NCI-H748 (cell line): ENCODE measurements at regions not wholly inside any gene's neighbourhood (a gene's known extent, or its start where the extent isn't known, plus 50 kb on each side); places are given as distances from the start of the nearest gene placed in this dataset.
"Not testable (repeated sequence)": the region's sequence is repeated elsewhere in the genome, so short reads cannot be mapped to it uniquely, and the experiment has no call there.

ENCODE experiments used
- DNase-seq: peaks from one replicate; lab custom pipeline; 2025; ENCODE audit not compliant: unreplicated experiment; lab: John Stamatoyannopoulos, UW

DNA sequence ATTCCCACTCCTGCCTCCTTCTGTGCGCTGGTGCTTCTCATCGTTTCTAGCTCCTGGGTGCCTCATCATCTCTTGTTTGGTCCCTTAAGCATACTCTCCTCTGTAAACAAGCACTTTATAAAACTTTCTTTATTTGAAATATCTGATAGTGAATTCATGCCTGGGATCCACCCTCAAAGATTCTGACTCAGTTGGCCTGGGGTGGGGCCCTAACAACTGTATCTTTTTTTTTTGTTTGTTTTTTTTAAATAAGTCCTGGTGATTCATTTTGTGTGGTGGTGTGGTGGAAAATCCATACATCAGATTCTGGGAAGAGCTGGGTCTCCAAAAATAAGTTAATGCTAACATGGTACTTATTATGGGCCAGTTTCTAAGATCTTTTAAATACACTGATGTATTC, 678.3 kb downstream of the TOX3 start:
- DNase-seq = no peak

DNA sequence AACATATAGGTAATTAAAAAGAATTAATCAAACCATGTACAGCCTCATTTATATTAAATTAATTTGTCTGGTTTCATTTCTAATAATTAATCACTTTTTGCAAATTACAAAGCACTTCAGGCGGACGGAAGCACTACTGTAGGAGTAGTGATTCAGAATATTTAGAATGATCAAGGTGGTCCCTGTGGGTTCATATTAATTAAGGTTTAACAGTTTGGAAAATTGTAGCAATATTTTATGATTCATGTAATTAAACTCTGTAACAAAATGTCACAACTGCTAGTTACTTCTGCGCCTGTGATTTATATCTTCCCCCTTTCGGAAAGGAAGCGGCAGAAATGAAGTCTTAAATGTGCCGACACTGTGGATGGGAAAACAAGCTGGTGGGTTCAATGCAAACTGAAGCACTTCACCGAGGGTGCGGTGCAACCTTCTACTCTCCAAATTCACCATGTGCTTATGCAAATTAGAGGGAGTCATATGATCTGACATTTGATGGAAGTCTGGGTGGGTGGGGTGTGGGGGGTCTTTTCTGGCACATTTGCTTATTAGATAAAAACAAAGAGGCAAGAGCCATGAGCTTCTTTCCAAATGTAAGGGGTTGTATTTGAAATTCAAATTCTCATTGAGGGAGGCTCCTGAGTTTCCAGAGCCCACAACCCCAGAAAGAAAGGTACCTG, 679.4 kb downstream of the TOX3 start:
- no peak for DNase-seq

DNA sequence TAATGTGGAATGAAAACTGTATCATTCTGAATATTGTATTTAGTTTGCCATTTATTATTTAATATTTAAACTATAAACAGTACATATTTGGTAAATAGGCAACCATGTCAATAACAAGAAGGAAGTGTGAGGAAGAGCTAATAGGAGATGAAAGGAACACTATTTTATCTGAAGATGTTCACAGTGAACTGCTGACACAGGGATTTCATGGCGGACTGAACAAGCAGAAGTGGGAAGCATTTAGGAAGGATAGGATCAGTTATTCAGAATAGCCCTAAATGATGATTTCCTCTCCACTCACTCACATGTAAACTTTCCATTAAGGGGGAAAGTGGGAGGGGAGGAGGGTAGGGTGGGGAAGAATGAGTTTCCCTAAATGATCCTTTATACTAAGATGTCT, 682.4 kb downstream of the TOX3 start:
- no peak for DNase-seq

DNA sequence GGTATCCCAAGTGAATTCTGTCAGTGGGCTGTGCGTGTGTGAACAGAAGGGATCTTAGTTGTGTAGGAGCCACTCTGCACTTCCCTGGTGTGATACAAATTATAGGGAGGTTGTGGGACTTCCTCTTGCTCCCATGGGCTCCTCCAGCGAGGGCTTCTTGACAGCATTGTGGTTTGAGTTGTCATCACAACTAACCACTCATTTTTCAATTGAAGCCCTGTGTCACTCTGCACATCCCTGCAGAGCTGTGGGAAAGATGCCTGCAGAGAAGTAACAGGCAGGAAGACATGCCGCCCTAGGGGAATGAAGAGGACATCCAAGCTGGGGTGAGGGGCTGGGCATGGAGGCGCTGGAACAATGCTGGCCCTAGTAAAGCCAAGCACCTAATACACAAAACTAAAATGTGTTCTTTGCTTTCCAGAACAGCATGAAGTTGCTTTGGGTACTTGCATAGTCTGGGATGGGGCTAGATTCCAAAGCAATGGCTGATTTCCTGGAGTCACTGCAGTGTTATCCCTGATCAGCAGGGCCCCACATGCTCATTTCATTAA, 692.5 kb downstream of the TOX3 start:
- DNase-seq = no peak

- DNase-seq = no peak
Measured at GRCh38 chr16:51853586-51853985, 693.4 kb downstream of the TOX3 start.

- no peak for DNase-seq
Measured at GRCh38 chr16:51852892-51853291, 694.1 kb downstream of the TOX3 start.

DNA sequence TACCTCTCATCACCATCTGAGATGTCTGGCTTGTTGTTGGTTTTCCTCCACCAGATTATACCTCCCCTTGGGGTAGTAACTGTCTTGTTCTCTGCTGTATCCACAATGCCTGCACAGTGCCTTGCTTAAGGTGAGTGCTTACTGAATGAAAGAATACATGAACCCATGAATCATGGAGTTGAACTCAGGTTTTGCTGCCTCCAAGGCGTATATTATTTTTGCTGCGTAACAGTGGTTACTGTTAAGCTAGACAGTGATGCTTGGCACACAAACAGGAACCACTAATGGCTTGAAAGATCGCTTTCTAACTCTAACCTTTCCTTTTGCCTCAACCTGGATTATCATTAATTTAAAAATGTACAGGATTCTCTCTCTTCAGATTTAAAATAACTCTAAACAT, 695.8 kb downstream of the TOX3 start:
- DNase-seq = no peak

- peak; percentile 54 for DNase-seq
Measured at GRCh38 chr16:51849715-51850114, 697.2 kb downstream of the TOX3 start.

DNA sequence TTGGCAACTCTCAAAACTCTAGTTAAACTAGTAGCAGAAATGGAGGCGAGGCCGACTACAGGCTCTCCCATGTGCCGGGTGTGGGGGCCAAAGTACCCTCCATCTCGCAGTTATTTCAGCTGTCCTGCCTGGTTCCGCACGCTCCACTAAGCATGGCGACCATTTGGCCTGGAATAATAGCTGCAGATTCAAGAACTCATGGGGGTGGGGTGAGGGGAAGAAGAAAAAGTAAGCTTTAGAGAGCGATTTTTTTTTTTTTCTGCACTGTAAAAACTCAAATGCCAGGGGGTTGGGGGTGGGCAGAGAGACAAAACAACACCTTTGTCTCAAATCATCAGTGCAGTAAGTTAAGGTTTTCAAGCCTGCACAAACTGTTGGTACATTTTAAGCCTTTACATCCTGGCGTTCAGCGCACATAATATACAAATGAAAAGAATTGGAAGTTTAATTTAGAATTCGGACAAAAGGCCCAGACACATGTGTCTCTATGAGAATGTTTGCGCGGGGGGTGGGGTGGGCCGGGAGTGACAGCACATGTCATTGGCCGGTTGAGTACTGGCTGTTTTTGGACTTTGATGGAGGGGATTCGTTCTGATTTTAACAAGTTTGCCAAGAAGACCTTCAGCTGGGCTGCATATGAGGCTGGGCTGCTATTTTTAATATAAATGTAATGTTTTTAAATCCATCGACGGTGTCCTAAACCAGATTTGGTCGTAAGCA, 694.7 kb upstream of the SALL1 start:
- DNase-seq = no peak

DNA sequence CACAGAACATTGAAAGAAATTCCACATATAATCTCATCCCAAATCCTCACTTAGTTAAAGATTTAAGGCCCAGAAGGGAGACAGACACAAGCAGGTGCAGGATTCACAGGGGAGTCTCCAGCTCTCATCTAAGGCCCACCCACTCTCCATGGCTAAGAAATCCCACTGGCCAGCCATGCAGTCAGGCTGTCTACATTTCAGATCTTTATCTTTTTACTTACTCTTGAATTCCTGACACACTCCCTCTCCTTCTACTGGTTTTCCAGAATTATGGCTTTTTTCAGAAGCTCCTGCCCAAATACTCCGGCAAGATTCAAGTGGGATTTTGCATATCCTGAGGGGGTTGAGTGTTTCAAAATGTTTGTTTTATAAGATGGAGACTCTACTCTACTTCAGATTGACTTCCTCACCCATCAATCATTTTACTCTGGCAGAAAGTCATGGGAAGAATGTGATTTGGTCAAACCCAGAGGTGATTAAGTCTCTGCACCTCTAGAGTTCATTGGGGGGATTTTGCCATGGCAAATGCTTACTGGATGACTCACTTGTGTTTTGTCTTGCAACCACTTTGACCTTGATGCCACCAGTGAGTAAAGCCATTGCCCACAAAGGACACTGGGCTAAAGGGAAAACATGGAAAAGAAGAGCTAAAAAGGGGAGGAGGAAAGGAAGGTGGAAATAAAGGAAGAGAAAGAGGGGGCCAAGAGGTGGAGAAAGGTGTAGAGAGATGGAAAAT, 688.8 kb upstream of the SALL1 start:
- no peak for DNase-seq

GRCh38 chr16:51834794-51835193, 683.7 kb upstream of the SALL1 start:
- no peak for DNase-seq

- no peak for DNase-seq
Measured at GRCh38 chr16:51834133-51834532, 683.1 kb upstream of the SALL1 start.

- DNase-seq = no peak
Measured at GRCh38 chr16:51831595-51832367, 680.7 kb upstream of the SALL1 start.

DNA sequence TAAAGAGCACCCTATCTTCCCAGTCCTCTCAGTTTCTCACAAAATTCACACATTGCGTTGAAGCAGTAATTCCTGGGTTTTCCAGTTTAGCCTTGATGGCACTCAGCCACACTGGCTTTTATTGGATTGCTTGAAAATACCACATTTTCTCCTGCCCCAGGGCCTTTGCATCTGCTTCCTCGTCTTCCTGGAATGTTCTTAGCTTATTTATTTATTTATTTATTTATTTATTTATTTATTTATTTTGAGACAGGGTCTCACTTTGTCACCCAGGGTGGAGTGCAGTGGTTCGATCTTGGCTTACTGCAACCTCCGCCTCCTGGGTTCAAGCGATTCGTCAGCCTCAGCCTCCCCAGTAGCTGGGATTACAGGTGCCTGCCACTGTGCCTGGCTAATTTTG, 680.0 kb upstream of the SALL1 start:
- not testable (repeated sequence) for DNase-seq

DNA sequence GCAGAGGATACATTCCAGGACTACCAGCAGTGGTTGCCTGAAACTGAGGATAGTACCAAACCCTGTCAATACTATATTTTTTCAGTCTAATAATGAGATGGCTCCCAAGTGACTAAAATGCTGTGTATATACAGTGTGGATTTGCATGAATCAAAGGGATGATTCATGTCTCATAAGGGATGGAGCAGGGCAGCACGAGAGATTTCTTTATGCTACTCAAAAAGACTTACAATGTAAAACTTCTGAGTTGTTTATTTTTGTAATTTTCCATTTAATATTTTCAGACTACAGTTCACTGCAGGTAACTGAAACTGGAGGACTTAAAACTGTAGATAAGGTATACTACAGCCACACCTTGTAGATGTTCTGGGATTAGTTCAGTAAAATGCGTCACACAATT, 674.7 kb upstream of the SALL1 start:
- DNase-seq = no peak

DNA sequence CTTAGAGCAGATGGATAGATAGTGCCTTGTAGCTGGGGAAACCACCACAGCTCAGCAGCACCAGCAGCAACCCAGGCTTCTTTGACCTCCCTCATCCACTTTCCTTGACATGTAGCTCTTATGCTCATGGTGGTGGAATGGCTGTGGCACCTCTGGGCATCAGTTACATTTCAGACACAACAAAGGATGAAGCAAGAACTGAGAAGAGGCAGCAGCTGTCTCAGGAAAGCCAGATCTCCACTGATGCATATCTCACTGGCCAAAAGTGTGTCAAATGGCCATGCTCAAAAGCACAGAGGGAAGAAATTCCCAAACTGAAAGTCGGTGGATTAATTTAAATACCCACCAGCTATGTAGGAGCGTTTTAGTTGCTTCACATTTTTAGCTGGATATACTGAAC, 671.4 kb upstream of the SALL1 start:
- no peak for DNase-seq

DNA sequence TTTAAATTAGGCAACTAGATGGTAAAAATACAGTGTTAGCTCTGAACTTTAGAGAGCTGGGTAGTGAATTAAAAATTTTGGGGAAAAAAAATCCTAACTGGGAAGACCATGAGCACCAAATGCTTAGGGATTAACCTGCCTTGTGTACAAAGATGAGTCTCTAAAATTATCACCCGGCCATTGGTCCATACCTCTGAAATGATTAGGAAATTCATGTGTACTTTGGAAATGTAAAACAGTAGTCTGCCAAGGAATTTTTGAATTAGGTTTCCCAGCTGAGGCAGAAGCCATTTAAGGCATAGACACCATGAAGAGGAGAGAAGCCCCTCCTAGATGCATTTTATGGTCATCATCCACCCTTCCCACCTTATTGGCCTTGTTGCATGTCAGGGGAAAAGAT, 670.5 kb upstream of the SALL1 start:
- no peak for DNase-seq

DNA sequence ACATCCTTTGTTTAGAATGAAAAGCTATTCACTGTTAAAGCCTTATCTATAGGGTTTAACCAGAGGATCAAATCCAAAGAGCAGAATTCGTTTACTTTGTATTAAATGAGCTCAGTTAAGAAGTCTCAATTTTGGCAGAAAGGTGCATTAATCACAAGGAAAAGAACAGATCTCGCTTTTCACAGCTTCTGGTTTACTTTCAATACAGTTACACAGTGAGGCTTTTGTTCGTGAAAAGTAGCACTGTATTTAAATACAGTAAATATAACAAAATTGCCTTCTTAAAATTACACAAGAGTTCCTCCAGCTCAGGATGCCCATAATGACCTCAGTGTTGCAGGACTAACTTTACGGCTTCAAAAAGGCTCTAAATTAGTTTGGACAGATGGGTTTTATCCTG, 669.1 kb upstream of the SALL1 start:
- DNase-seq = peak; percentile 21

GRCh38 chr16:51818342-51818944, 667.4 kb upstream of the SALL1 start:
- peak; percentile 49 for DNase-seq

DNA sequence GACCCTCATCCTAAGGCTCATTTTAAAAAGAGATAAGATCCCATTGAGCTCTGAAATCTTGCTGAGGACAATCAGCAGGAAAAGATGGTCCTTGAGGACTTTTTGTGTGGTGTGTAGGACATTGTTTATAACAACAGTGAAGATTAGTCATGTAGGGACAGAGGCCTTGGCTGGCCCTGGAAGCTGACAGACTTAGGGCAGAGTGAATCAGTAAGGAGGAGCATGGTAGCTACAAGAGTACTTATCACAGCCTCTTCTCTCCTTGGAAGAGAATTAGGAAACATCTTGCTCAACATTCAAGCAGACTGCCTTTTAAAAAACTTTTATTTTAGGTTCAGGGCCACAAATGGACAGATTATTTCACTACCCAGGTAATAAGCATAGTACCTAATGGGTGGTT, 665.9 kb upstream of the SALL1 start:
- DNase-seq = no peak

- no peak for DNase-seq
Measured at GRCh38 chr16:51815523-51815922, 664.5 kb upstream of the SALL1 start.
